AG04450 (cell line): ENCODE measurements at regions not wholly inside any gene's neighbourhood (a gene's known extent, or its start where the extent isn't known, plus 50 kb on each side); places are given as distances from the start of the nearest gene placed in this dataset.

Experiments
- CTCF ChIA-PET: fragments of 300-600, 350-600 bp; formaldehyde crosslinking; extraction: SDS; loops from one replicate; lab custom pipeline; 2022; ENCODE audit warnings: antibody characterized with exemption, inconsistent platforms; lab: Charles Lee
- POLR2A ChIA-PET: fragments of 350-600 bp; formaldehyde crosslinking; extraction: SDS; loops from one replicate; lab custom pipeline; 2021; ENCODE audit warnings: antibody characterized with exemption, inconsistent platforms; lab: Yijun Ruan, JAX
- DNase-seq: peaks from one replicate; pipeline ENCODE4 v3.0.0-alpha.2; 2011; ENCODE audit warnings: low read depth, low spot score
- H3K27ac ChIP-seq: one replicate; pipeline ENCODE4 v1.5.1; 2012; ENCODE audit warnings: low read depth, low read length, control low read depth
- H3K27me3 ChIP-seq: one replicate; pipeline ENCODE4 v1.6.0; 2012; ENCODE audit warnings: low read length; ENCODE audit not compliant: control insufficient read depth, insufficient read depth
- H3K4me3 ChIP-seq: 2 replicates; pipeline ENCODE4 v1.5.1; 2011; ENCODE audit warnings: mild to moderate bottlenecking, low read depth, low read length, control low read depth
- H3K9me3 ChIP-seq: 2 replicates; pipeline ENCODE4 v1.5.1; 2012; ENCODE audit warnings: low read length; ENCODE audit not compliant: control insufficient read depth, insufficient read depth
- TF ChIP-seq, protein P1 (sequence below): IDR thresholded peaks from 2 replicates; pipeline ENCODE4 v1.5.1; 2011; ENCODE audit warnings: low read depth, low read length, control low read depth, inconsistent platforms

GRCh38 chr14:95025218-95025617 is 132.1 kb downstream of the DICER1 start:
- H3K27ac ChIP-seq, result no peak overlapping the region
- no peaks in the 10 kb centered on the region for H3K27me3 ChIP-seq
- ChIA-PET CTCF (no interaction called here), POLR2A (no interaction called here)
- TF ChIP-seq, protein P1, sequence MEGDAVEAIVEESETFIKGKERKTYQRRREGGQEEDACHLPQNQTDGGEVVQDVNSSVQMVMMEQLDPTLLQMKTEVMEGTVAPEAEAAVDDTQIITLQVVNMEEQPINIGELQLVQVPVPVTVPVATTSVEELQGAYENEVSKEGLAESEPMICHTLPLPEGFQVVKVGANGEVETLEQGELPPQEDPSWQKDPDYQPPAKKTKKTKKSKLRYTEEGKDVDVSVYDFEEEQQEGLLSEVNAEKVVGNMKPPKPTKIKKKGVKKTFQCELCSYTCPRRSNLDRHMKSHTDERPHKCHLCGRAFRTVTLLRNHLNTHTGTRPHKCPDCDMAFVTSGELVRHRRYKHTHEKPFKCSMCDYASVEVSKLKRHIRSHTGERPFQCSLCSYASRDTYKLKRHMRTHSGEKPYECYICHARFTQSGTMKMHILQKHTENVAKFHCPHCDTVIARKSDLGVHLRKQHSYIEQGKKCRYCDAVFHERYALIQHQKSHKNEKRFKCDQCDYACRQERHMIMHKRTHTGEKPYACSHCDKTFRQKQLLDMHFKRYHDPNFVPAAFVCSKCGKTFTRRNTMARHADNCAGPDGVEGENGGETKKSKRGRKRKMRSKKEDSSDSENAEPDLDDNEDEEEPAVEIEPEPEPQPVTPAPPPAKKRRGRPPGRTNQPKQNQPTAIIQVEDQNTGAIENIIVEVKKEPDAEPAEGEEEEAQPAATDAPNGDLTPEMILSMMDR, result no peak
- no peak overlapping the region for H3K4me3 ChIP-seq
- no peaks in the 10 kb centered on the region for H3K9me3 ChIP-seq
- DNase-seq, result no peak

- no peaks in the 10 kb centered on the region for H3K9me3 ChIP-seq
- ChIA-PET POLR2A (no interaction called here), CTCF (no interaction called here)
- H3K4me3 ChIP-seq, result no peak overlapping the region
- H3K27ac ChIP-seq, result no peak overlapping the region
- TF ChIP-seq, protein P1, result no peak
- DNase-seq, result no peak
- no peaks in the 10 kb centered on the region for H3K27me3 ChIP-seq
Measured at GRCh38 chr14:95024380-95024779, 132.9 kb downstream of the DICER1 start.

DNA sequence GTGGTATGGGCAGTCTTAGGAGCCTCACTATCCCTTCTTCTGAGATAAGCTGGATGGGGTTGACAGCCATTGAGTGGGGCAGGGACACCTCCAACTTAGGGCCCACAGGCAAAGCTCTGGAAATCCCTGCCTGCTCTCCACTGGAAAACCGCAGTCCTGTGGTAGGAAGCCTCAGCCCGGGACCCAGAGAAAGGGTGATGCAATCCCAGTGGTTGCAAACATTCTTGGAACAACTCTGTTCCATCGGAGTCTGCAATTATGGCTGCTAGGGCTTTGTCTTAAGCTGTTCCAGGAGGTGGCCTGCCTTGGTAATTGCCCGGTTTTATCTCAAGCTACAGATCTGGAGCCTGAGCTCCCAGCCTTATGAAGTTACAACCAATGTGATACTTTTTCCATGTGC is 133.4 kb downstream of the DICER1 start:
- no peak for DNase-seq

DNA sequence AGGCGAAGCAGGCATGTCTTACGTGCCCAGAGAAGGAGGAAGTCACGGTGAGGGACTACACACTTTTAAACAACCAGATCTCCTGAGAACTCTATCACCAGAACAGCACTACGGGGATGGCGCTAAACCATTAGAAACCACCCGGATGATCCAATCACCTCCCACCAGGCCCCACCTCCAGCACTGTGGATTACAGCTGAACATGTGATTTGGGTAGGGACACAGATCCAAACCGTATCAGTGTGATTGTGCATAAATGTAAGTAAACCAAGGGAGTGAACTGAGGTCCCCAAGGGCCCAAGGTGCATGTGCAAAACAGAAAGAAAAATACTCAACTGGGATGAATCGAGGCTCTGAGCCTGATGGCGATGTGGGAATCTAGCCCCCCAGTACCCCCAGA is 134.2 kb downstream of the DICER1 start:
- no peaks in the 10 kb centered on the region for H3K9me3 ChIP-seq
- ChIA-PET CTCF (no interaction called here), POLR2A (no interaction called here)
- TF ChIP-seq, protein P1, result no peak
- no peaks in the 10 kb centered on the region for H3K27me3 ChIP-seq
- no peak for DNase-seq
- H3K4me3 ChIP-seq, result no peak overlapping the region
- H3K27ac ChIP-seq, result no peak overlapping the region

More for the DNA sequence above, 133.4 kb downstream of the DICER1 start:
- no peaks in the 10 kb centered on the region for H3K27me3 ChIP-seq
- H3K4me3 ChIP-seq, result no peak overlapping the region
- ChIA-PET CTCF (no interaction called here), POLR2A (no interaction called here)
- no peaks in the 10 kb centered on the region for H3K9me3 ChIP-seq
- TF ChIP-seq, protein P1, result no peak
- no peak overlapping the region for H3K27ac ChIP-seq

- Histone ChIP-seq H3K27me3 (no peaks in the 10 kb centered on the region), H3K9me3 (no peaks in the 10 kb centered on the region), H3K27ac (no peak overlapping the region), H3K4me3 (no peak overlapping the region)
- no peak for DNase-seq
- POLR2A ChIA-PET, result no interaction called here
- TF ChIP-seq, protein P1, result no peak
- CTCF ChIA-PET, result no interaction called here
Measured at GRCh38 chr14:95021588-95021987, 135.7 kb downstream of the DICER1 start.
